OCI-LY1 (cell line): ENCODE measurements at regions not wholly inside any gene's neighbourhood (a gene's known extent, or its start where the extent isn't known, plus 50 kb on each side); places are given as distances from the start of the nearest gene placed in this dataset.

ENCODE experiments used
- H2AFZ ChIP-seq: fragments of 200-600 bp; sonication (generic), shearing (Covaris generic); 2 replicates; pipeline ENCODE4 v1.6.0; 2014; ENCODE audit warnings: antibody characterized with exemption, mild to moderate bottlenecking, low read length
- H3F3A ChIP-seq: fragments of 200-600 bp; sonication (generic), shearing (Covaris generic); 2 replicates; pipeline ENCODE4 v1.6.0; 2014; ENCODE audit warnings: mild to moderate bottlenecking, antibody characterized with exemption, low read length, moderate library complexity; ENCODE audit not compliant: insufficient read depth
- H3K27ac ChIP-seq: fragments of 200-600 bp; sonication (generic); 2 replicates; pipeline ENCODE4 v1.5.1; 2014; ENCODE audit warnings: low read length, mixed run types, mild to moderate bottlenecking, low read depth; ENCODE audit not compliant: poor library complexity, severe bottlenecking
- H3K27me3 ChIP-seq: fragments of 200-600 bp; sonication (generic); 2 replicates; pipeline ENCODE4 v1.6.0; 2014; ENCODE audit warnings: antibody characterized with exemption, mild to moderate bottlenecking, low read length, moderate library complexity; ENCODE audit not compliant: insufficient read depth
- H3K36me3 ChIP-seq: fragments of 200-600 bp; sonication (generic); 2 replicates; pipeline ENCODE4 v1.6.1; 2014; ENCODE audit warnings: mild to moderate bottlenecking, antibody characterized with exemption, low read length, moderate library complexity, mixed read lengths; ENCODE audit not compliant: insufficient read depth
- H3K4me1 ChIP-seq: fragments of 200-600 bp; sonication (generic); 2 replicates; pipeline ENCODE4 v1.5.1; 2014; ENCODE audit warnings: mild to moderate bottlenecking, low read length, moderate library complexity; ENCODE audit not compliant: insufficient read depth, severe bottlenecking
- H3K4me2 ChIP-seq: fragments of 200-600 bp; sonication (generic), shearing (Covaris generic); 2 replicates; pipeline ENCODE4 v1.6.1; 2014; ENCODE audit warnings: low read length
- H3K4me3 ChIP-seq: fragments of 200-600 bp; sonication (generic); 2 replicates; pipeline ENCODE4 v1.5.1; 2014; ENCODE audit warnings: low read length, low read depth, mild to moderate bottlenecking, mixed read lengths; ENCODE audit not compliant: poor library complexity, severe bottlenecking
- H3K79me2 ChIP-seq: fragments of 200-600 bp; shearing (Covaris generic); 2 replicates; pipeline ENCODE4 v1.6.1; 2016; ENCODE audit warnings: mixed run types, low read length, mixed read lengths; ENCODE audit not compliant: insufficient read depth
- H3K9ac ChIP-seq: fragments of 200-600 bp; sonication (generic), shearing (Covaris generic); 2 replicates; pipeline ENCODE4 v1.6.1; 2014; ENCODE audit warnings: mild to moderate bottlenecking, low read length, mixed read lengths
- H3K9me2 ChIP-seq: fragments of 200-600 bp; sonication (generic), shearing (Covaris generic); 2 replicates; pipeline ENCODE4 v1.6.1; 2014; ENCODE audit warnings: low read depth, mild to moderate bottlenecking, low read length, mixed read lengths
- H3K9me3 ChIP-seq: fragments of 200-600 bp; shearing (Covaris generic); 2 replicates; pipeline ENCODE4 v1.6.1; 2014; ENCODE audit warnings: low read length, mixed read lengths
- H4K20me1 ChIP-seq: fragments of 200-600 bp; sonication (generic), shearing (Covaris generic); 2 replicates; pipeline ENCODE4 v1.6.0; 2016; ENCODE audit warnings: mild to moderate bottlenecking, low read length; ENCODE audit not compliant: insufficient read depth
- EZH2 ChIP-seq: fragments of 200-600 bp; sonication (generic), shearing (Covaris generic); IDR thresholded peaks from 2 replicates; pipeline ENCODE4 v1.8.0; 2017; ENCODE audit warnings: borderline replicate concordance, mixed run types, mild to moderate bottlenecking, antibody characterized with exemption, low read length, moderate library complexity, mixed read lengths
- TF ChIP-seq, protein P1 (sequence below): fragments of 200-600 bp; sonication (generic), shearing (Covaris generic); IDR thresholded peaks from 2 replicates; pipeline ENCODE4 v1.5.1; 2017; ENCODE audit warnings: mild to moderate bottlenecking, antibody characterized with exemption, low read length, moderate library complexity, mixed read lengths

GRCh38 chr17:72346306-72346705 is 225.5 kb downstream of the SOX9 start:
- Histone ChIP-seq H2AFZ (no peak overlapping the region), H3K27me3 (no peaks in the 10 kb centered on the region), H3K9me2 (no peaks in the 10 kb centered on the region), H3K4me3 (no peak overlapping the region), H3K27ac (no peak overlapping the region), H3K4me2 (no peak overlapping the region), H3K4me1 (no peaks in the 10 kb centered on the region), H3F3A (no peaks in the 10 kb centered on the region), H3K9ac (no peak overlapping the region), H4K20me1 (no peaks in the 10 kb centered on the region), H3K9me3 (no peaks in the 10 kb centered on the region), H3K36me3 (no peaks in the 10 kb centered on the region), H3K79me2 (no peaks in the 10 kb centered on the region)
- TF ChIP-seq, protein P1, sequence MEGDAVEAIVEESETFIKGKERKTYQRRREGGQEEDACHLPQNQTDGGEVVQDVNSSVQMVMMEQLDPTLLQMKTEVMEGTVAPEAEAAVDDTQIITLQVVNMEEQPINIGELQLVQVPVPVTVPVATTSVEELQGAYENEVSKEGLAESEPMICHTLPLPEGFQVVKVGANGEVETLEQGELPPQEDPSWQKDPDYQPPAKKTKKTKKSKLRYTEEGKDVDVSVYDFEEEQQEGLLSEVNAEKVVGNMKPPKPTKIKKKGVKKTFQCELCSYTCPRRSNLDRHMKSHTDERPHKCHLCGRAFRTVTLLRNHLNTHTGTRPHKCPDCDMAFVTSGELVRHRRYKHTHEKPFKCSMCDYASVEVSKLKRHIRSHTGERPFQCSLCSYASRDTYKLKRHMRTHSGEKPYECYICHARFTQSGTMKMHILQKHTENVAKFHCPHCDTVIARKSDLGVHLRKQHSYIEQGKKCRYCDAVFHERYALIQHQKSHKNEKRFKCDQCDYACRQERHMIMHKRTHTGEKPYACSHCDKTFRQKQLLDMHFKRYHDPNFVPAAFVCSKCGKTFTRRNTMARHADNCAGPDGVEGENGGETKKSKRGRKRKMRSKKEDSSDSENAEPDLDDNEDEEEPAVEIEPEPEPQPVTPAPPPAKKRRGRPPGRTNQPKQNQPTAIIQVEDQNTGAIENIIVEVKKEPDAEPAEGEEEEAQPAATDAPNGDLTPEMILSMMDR: no peak
- no peak for TF ChIP-seq EZH2

GRCh38 chr17:72349011-72349410 is 228.2 kb downstream of the SOX9 start:
- no peaks in the 10 kb centered on the region for H3K4me1 ChIP-seq
- no peaks in the 10 kb centered on the region for H3K36me3 ChIP-seq
- H2AFZ ChIP-seq: no peak overlapping the region
- H3K9me2 ChIP-seq: no peaks in the 10 kb centered on the region
- H3K27ac ChIP-seq: no peak overlapping the region
- H3K79me2 ChIP-seq: no peaks in the 10 kb centered on the region
- H3K4me3 ChIP-seq: no peak overlapping the region
- no peaks in the 10 kb centered on the region for H3K27me3 ChIP-seq
- TF ChIP-seq, protein P1: no peak
- no peak for TF ChIP-seq EZH2
- no peak overlapping the region for H3K9ac ChIP-seq
- H3K9me3 ChIP-seq: no peaks in the 10 kb centered on the region
- H4K20me1 ChIP-seq: no peaks in the 10 kb centered on the region
- H3F3A ChIP-seq: no peaks in the 10 kb centered on the region
- no peak overlapping the region for H3K4me2 ChIP-seq

DNA sequence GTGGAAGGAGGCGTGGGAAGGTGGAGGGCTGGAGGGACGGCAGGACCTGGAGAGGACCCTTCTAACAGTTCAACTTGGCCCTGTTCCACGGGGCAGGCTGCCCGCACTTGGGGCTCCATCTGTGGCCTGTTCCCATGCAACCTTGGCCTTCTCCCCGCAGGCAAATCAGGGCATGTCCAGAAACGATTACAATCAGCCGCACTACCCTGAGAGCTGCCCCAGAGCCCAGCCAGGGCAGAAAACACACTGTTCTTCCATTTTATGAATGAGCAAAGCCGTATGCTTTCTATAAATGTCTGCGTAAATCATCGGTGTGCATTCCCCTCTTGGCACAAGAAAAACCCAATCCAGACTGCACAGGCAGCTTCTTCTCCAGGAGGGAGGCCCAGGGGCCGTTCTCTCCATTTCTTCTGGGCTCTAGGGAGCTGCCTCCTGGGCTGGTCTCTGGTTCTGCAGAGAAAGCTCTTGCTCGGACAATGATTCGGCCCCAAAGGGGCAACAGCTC is 228.7 kb downstream of the SOX9 start:
- no peaks in the 10 kb centered on the region for H4K20me1 ChIP-seq
- no peaks in the 10 kb centered on the region for H3F3A ChIP-seq
- TF ChIP-seq EZH2: no peak
- TF ChIP-seq, protein P1: no peak
- no peak overlapping the region for H3K4me3 ChIP-seq
- no peak overlapping the region for H3K4me2 ChIP-seq
- no peak overlapping the region for H3K27ac ChIP-seq
- no peaks in the 10 kb centered on the region for H3K9me3 ChIP-seq
- no peaks in the 10 kb centered on the region for H3K27me3 ChIP-seq
- no peak overlapping the region for H3K9ac ChIP-seq
- H3K79me2 ChIP-seq: no peaks in the 10 kb centered on the region
- no peak overlapping the region for H2AFZ ChIP-seq
- no peaks in the 10 kb centered on the region for H3K36me3 ChIP-seq
- H3K9me2 ChIP-seq: no peaks in the 10 kb centered on the region
- H3K4me1 ChIP-seq: no peaks in the 10 kb centered on the region
